ENCODE measurements at regions not wholly inside any gene's neighbourhood (a gene's known extent, or its start where the extent isn't known, plus 50 kb on each side); places are given as distances from the start of the nearest gene placed in this dataset.

- ATAC-seq, result no peak
These were observed 50.3 kb upstream of the CHST15 start for GRCh38 chr10:124143721-124144120.
